ENCODE measurements at regions not wholly inside any gene's neighbourhood (a gene's known extent, or its start where the extent isn't known, plus 50 kb on each side); places are given as distances from the start of the nearest gene placed in this dataset.

DNA sequence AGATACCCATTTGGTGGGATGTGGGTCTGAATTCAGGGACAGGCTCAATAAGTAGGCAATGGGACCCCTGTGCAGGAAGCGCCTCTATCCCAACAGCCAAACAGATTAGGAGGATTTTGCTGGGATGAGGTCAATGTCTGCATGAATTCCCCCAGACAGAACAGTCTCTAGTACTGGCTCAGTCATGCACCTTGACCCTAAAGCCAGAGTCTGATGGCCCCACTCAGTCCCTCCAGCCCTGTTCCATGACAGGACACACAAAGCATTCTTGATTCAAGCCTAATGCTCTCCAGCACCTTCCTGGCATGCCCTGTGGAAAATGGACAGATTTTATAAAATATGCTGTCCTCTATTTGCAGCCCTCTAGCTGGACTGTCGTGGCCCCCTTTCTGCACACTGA, 49.8 kb upstream of the RAB6D start:
- TF ChIP-seq CTCF (IDR thresholded peaks at IDR 0.05) = no peak
- Mint-ChIP-seq H3K27ac (no peak overlapping the region), H3K9me3 (no peaks in the 10 kb centered on the region), H3K4me3 (no peak overlapping the region), H3K27me3 (ENCODE audit: low read depth, poor library complexity) (no peaks in the 10 kb centered on the region), H3K4me1 (peaks cover 8% of the 10 kb centered on the region), H3K36me3 (ENCODE audit: low read depth) (no peaks in the 10 kb centered on the region)
- no peak for DNase-seq
